ENCODE measurements at regions not wholly inside any gene's neighbourhood (a gene's known extent, or its start where the extent isn't known, plus 50 kb on each side); places are given as distances from the start of the nearest gene placed in this dataset.

- TF ChIP-seq CTCF (IDR thresholded peaks at IDR 0.05; ENCODE audit: poor library complexity), result no peak
- no peak for TF ChIP-seq EZH2phosphoT487 (IDR thresholded peaks at IDR 0.05; ENCODE audit: low read depth, severe bottlenecking, unreplicated experiment)
- TF ChIP-seq EZH2 (IDR thresholded peaks at IDR 0.05; ENCODE audit: borderline replicate concordance), result no peak
These were observed 1768.5 kb downstream of the PCDH9 start for GRCh38 chr13:65461590-65461989.

All from hepatocyte (in vitro differentiated cells).